LNCAP (cell line): ENCODE measurements at regions not wholly inside any gene's neighbourhood (a gene's known extent, or its start where the extent isn't known, plus 50 kb on each side); places are given as distances from the start of the nearest gene placed in this dataset.

Source experiments
- CTCF ChIP-seq: fragments of 450-650 bp; IDR thresholded peaks from 2 replicates; pipeline ENCODE4 v1.5.1; 2017; ENCODE audit warnings: mild to moderate bottlenecking

GRCh38 chr5:5575461-5575860 is 153.0 kb downstream of the ICE1 start:
- TF ChIP-seq CTCF = no peak

GRCh38 chr5:5573798-5574380 is 151.4 kb downstream of the ICE1 start:
- no peak for TF ChIP-seq CTCF

GRCh38 chr5:5572976-5573797 is 150.7 kb downstream of the ICE1 start:
- TF ChIP-seq CTCF = no peak

GRCh38 chr5:5572010-5572865 is 149.8 kb downstream of the ICE1 start:
- no peak for TF ChIP-seq CTCF

GRCh38 chr5:5570646-5571045 is 148.2 kb downstream of the ICE1 start:
- TF ChIP-seq CTCF = no peak

- no peak for TF ChIP-seq CTCF
Observed at GRCh38 chr5:5564898-5565297, 142.4 kb downstream of the ICE1 start.

- no peak for TF ChIP-seq CTCF
Observed at GRCh38 chr5:5560016-5560415, 137.5 kb downstream of the ICE1 start.
